ENCODE measurements at regions not wholly inside any gene's neighbourhood (a gene's known extent, or its start where the extent isn't known, plus 50 kb on each side); places are given as distances from the start of the nearest gene placed in this dataset.
"Not testable (repeated sequence)": the region's sequence is repeated elsewhere in the genome, so short reads cannot be mapped to it uniquely, and the experiment has no call there.

DNA sequence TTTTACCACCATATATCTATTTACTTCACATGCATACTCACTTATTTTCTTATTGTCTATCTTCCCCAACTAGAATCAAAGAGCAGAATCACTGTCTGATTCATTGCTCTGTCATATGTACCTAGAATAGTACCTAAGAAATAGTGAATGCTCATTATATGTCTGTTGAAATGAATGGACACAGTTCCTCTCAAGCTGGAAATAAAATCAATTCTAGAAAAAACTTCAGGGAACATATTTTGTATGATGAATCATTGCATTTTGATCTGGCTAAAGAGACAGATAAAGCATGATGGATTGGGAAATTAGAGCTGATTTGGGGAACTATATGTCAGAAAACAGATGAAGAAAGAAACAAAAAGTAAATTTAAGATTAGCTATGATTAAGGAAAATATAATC, 623.3 kb downstream of the C12orf50 start:
- no peak overlapping the region for H3K4me3 ChIP-seq (ENCODE audit: low read depth, low read length)
- DNase-seq (ENCODE audit: low read depth) = no peak
- TF ChIP-seq, protein P1, sequence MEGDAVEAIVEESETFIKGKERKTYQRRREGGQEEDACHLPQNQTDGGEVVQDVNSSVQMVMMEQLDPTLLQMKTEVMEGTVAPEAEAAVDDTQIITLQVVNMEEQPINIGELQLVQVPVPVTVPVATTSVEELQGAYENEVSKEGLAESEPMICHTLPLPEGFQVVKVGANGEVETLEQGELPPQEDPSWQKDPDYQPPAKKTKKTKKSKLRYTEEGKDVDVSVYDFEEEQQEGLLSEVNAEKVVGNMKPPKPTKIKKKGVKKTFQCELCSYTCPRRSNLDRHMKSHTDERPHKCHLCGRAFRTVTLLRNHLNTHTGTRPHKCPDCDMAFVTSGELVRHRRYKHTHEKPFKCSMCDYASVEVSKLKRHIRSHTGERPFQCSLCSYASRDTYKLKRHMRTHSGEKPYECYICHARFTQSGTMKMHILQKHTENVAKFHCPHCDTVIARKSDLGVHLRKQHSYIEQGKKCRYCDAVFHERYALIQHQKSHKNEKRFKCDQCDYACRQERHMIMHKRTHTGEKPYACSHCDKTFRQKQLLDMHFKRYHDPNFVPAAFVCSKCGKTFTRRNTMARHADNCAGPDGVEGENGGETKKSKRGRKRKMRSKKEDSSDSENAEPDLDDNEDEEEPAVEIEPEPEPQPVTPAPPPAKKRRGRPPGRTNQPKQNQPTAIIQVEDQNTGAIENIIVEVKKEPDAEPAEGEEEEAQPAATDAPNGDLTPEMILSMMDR (IDR thresholded peaks at IDR 0.05; ENCODE audit: insufficient read depth, low read depth, low read length, missing control alignments) = no peak

DNA sequence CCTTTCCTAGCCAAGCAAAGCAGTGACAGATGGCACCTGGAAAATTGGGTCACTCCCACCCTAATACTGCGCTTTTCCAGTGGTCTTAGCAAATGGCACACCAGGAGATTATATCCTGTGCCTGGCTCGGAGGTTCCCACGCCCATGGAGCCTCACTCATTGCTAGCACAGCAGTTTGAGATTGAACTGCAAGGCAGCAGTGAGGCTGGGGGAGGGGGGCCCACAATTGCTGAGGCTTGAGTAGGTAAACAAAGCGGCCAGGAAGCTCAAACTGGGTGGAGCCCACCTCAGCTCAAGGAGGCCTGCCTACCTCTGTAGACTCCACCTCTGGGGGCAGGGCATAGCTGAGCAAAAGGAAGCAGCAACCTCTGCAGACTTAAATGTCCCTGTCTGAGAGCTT, 635.0 kb downstream of the C12orf50 start:
- DNase-seq (ENCODE audit: low read depth); H3K4me3 ChIP-seq (ENCODE audit: low read depth, low read length): not testable (repeated sequence)

DNA sequence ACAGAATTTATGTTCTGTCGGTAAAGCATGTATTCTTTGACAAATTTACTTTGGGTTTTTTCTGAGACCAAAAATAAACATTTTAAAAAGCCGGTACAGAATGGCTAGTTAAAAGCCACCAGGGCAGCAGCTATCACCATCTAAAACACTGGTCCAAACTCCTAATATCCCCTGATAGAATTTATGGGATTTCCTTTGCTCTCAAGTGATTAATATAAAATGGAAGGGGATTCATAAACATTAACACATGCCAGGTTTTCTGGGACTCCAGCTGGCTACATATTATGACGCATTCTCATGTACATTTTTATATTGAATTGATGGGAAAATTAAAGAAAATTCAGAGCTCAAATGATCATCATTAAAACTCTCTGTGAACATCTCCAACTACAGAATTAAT, 640.8 kb downstream of the C12orf50 start:
- H3K4me3 ChIP-seq (ENCODE audit: low read depth, low read length) = no peak overlapping the region
- no peak for DNase-seq (ENCODE audit: low read depth)
- TF ChIP-seq, protein P1 (IDR thresholded peaks at IDR 0.05; ENCODE audit: insufficient read depth, low read depth, low read length, missing control alignments) = no peak

DNA sequence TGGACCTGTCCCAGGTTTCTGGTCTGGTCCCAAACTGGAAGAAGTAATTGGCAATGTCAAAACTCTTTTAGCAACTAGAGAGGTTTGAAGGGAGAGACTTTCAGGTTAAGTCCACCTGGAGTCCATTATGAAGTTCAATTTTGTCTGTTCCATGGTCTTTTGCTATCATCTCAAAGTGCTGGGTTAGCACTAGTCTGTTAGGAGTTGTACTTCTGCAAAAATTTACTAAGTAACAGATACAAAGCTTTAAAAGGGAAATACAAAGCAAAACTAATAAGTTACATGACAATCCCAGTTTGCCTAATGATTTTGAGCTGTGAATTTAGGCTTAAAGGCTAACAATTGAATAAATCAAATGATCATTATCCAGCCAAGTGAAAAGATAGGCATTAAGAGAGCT, 643.9 kb downstream of the C12orf50 start:
- no peak for DNase-seq (ENCODE audit: low read depth)
- no peak overlapping the region for H3K4me3 ChIP-seq (ENCODE audit: low read depth, low read length)
- TF ChIP-seq, protein P1 (IDR thresholded peaks at IDR 0.05; ENCODE audit: insufficient read depth, low read depth, low read length, missing control alignments) = no peak

DNA sequence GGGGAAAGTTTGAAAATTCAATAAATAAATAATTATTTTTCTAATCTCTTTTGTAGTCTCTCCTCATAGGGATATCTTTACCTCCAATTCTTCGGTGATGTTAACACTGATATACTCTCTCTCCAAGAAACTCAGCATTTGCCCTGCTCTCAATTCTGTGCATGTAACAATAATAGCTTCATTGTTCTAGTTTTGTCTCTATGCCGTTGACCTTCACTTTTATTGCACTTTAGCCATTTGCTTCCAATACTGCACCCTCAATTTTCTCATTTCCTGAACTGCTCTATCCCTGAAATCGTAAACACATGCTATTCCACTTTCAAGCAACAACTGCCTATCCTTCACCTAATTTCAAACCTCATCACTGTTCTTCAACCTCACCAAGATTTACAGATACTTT, 645.0 kb downstream of the C12orf50 start:
- TF ChIP-seq, protein P1 (IDR thresholded peaks at IDR 0.05; ENCODE audit: insufficient read depth, low read depth, low read length, missing control alignments) = no peak
- H3K4me3 ChIP-seq (ENCODE audit: low read depth, low read length) = no peak overlapping the region
- no peak for DNase-seq (ENCODE audit: low read depth)

DNA sequence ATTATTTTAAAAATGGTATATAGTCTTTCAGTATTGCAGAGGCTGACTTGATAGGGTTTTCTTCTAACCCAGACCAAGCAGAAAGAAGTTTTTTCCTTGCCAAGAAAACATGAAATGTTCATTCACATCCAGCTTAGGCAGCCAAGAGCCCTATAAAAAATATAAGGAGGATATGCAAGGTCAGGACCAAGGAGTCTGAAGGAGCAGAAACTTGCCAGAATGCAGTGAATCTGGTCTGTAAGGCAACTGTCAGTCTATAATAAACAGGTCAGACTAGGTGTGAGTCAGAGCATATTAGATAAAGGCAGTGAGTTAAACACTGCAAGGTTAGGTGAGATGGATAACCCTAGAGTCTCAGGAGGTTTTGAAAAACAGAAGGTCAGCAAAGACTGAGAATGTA, 645.5 kb downstream of the C12orf50 start:
- no peak overlapping the region for H3K4me3 ChIP-seq (ENCODE audit: low read depth, low read length)
- TF ChIP-seq, protein P1 (IDR thresholded peaks at IDR 0.05; ENCODE audit: insufficient read depth, low read depth, low read length, missing control alignments) = no peak
- no peak for DNase-seq (ENCODE audit: low read depth)

DNA sequence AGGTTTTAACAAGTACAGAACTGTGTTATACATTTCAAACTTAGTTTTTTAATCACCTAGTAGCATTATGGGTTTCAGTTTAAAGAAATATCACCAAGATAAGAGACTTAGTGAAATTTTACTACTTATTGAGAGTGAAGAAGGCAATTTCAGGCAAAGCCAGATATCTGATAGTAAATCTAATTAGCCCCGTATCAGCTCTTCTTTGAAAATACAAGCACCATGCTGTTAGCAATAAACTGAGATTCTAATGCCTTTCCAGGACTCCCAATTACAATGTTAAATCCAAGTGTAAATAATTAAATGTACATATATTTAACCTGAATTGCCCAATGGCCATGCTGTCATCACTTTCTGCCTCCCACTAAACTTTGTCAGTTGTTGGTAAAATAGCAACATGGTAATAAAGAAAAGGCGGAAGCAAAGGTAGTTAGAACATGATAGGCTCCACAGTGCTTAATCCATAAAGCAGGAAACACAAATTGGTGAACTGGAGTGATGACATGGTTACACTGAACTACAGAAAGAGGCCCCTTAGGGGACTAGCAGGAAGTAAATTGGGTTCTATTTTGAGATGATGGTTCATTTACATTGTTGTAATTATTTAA, 646.1 kb downstream of the C12orf50 start:
- TF ChIP-seq, protein P1 (IDR thresholded peaks at IDR 0.05; ENCODE audit: insufficient read depth, low read depth, low read length, missing control alignments) = no peak
- no peak overlapping the region for H3K4me3 ChIP-seq (ENCODE audit: low read depth, low read length)
- no peak for DNase-seq (ENCODE audit: low read depth)

All from GM12865 (cell line).